Stimulated activated CD8-positive, alpha-beta memory T cell treated with anti-CD3 and anti-CD28 coated beads, Interleukin-15, amount 100 ng/mL, for 24 hours (primary cell): ENCODE measurements at regions not wholly inside any gene's neighbourhood (a gene's known extent, or its start where the extent isn't known, plus 50 kb on each side); places are given as distances from the start of the nearest gene placed in this dataset.

Experiments used
- DNase-seq: peaks from one replicate; pipeline ENCODE4 v3.0.0-alpha.2; 2020; ENCODE audit warnings: low read depth

DNA sequence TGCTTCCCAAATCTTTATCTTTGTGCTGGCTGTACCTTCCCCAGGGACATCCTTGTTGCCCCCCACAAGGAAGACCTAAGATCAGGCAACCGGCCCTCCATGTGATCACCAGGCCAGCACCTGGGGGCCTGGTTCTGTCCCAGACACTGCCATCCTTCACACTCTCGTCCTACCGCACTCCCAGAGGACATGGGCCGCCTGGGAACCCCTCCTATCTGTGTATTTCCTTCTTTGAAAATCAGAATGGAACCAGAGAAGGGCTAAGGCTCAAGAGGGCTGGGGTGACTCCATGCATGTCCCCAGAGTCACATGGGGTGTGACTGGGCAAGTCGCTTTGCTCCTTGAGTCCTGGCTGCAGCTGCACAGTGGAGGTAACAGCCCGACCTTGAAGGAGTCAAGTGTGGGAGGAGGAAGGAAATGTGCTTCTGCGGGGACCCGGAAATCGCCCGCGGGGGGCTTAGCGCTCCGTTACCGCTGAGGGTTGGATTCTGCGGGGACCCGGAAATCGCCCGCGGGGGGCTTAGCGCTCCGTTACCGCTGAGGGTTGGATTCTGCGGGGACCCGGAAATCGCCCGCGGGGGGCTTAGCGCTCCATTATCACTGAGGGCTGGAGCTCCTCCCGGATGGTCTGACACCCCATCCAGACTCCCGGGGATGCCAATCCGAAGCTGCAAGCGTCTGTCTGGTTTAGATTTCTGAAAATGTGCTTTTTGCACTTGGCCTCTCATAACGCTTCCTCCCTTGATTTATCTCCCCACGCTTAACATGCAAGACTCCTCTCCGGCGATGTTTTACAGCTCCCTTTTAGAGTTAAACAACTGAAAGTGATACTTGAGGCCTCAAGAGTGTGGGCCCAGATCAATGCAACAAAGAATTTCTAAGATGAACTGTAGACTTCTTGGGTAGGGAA lies 278.9 kb downstream of the NPHP4 start:
- DNase-seq, result no peak

DNA sequence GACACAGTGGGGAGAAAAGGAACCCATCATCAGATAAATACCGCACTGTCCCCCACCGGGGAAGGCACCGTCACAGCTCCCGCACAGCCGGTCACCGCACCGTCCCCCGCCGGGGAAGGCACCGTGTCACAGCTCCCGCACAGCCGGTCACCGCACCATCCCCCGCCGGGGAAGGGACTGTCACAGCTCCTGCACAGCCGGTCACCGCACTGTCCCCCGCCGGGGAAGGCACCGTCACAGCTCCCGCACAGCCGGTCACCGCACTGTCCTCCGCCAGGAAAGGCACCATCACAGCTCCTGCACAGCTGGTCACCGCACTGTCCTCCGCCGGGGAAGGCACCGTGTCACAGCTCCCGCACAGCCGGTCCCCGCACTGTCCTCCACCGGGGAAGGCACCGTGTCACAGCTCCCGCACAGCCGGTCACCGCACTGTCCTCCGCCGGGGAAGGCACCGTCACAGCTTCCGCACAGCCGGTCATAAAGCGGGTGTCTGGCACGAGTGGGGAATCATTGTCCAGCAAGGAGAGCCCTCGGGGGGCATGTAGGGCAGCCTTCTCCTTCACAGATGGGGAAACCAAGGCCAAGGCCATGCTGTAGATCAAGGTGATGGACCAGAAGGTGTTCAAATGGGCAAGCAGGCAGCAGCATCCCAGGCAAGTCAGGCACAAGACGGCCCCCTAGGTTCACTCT lies 280.1 kb downstream of the NPHP4 start:
- DNase-seq, result no peak

- no peak for DNase-seq
Measured at GRCh38 chr1:5711079-5711478, 281.1 kb downstream of the NPHP4 start.

DNA sequence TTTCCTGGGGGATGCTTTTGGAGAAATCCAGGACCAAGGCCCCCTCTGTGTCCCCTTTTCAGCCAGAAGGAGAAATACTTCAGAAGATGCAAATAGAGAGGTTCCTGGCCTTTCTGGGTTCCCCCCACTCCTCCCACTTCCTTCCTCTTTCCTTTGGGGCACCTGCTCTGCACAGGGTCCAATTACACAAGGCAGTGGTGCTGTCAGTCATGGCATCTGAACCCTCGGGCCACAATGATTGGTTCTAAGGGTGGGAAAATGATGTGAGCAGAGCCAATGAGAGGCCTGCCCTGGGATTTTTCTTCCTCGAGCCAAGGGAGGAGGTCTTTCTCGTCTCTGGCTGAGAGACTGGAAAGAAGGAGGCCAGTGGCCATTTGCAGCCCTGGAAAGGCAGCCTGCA lies 282.2 kb downstream of the NPHP4 start:
- DNase-seq, result no peak

DNA sequence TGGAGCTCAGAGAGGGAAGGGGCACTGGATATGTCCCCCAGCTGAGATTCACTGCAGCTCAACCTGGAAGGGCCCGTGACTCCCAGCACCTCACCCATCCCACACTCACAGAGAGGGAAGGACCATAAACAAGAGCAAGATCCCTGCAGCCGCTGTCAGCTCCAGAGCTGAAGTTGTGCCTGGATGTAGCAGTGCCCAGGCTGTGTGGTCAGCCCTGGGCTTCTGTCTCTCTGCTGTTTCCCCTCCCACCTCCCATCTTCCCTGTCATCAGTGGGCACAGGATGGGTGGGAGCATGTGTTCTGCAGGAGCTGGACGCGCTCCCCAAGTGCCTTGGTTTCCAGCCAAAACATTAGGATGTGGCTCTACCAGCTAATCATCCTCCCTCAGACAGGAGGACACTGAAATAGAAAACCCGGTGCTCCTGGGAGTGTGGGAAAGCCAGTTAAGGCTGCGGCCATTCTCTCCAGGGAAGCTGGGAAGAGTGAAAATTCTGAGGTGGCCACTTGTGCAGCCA lies 282.7 kb downstream of the NPHP4 start:
- DNase-seq, result no peak

GRCh38 chr1:5708346-5709245 lies 283.6 kb downstream of the NPHP4 start:
- DNase-seq, result no peak

DNA sequence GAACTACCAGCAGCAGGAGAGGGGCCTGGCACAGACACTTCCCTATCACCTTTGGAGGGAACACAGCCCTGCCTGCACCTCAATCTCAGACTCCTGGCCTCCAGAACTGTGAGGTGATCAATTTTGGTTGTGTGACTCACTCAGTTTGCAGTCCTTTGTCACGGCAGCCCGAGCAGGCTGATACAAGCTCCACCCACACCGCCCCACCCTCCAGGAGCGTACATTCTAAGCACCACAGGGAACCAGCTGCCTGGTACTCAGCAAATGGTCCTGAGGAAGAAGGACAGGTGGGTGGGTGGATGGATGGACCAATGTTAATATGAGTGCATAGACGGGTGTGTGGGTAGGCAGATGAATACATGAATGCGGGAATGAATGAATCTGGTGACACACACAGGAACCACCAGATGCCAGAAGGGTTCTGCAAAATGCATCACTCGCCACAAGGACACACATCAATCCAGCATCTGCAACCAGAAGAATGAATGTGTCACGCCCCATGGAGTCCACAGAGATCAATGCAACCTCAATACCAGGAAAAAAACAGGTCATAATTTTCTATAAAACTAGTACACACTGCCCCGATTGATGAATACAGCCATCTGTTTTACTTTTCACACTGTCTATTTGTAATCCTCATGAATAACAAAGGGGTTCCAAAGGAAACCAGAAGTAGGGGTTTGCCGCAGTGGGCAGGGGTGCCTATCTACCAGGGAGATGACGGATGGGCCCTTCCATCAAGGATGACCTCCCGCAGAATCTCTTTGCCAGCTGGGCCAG lies 284.5 kb downstream of the NPHP4 start:
- DNase-seq, result no peak

GRCh38 chr1:5706239-5706638 lies 286.0 kb downstream of the NPHP4 start:
- DNase-seq, result no peak

DNA sequence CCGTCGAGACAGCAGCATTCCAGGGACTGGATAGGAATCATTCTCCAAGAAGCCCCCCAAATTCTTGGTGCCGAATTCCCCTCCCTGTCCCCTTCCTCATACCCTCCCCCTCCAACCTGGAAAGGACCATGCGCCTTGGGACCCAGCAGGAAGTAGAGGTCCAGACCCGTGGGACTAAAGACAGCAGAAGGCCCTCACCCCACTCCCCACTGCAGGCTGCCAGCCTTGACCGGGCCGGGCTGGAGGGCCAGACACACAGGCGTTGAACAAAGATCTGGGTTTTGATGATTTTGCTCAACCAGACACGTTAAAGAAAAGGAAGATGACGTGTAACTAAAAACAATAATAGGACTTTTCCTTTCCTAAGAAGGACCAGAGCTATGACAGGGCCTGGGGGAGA lies 286.5 kb downstream of the NPHP4 start:
- DNase-seq, result no peak

- no peak for DNase-seq
Measured at GRCh38 chr1:5704561-5705514, 287.4 kb downstream of the NPHP4 start.

- DNase-seq, result no peak
Measured at GRCh38 chr1:5701642-5702041, 290.6 kb downstream of the NPHP4 start.

- DNase-seq, result no peak
Measured at GRCh38 chr1:5693568-5693967, 298.7 kb downstream of the NPHP4 start.

DNA sequence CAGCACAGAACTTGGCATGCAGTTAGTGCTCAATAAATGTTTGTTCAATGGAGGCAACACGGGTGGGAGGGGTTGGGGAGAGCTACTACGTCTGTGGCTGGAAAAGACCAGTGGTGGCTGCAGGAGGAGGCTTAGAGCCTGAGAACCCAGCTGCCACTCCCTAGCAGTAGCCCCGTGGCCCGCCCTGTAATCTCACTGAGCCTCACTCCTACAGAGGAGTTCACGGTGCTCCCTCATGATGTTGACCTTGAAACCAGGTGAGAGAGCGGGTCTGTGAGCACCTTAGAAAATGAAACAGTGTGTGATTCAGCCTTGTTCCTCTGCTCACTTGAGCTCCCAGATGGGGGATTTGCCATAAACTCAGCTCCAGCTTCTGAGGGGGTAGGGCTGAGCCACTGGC lies 299.6 kb downstream of the NPHP4 start:
- DNase-seq, result no peak

DNA sequence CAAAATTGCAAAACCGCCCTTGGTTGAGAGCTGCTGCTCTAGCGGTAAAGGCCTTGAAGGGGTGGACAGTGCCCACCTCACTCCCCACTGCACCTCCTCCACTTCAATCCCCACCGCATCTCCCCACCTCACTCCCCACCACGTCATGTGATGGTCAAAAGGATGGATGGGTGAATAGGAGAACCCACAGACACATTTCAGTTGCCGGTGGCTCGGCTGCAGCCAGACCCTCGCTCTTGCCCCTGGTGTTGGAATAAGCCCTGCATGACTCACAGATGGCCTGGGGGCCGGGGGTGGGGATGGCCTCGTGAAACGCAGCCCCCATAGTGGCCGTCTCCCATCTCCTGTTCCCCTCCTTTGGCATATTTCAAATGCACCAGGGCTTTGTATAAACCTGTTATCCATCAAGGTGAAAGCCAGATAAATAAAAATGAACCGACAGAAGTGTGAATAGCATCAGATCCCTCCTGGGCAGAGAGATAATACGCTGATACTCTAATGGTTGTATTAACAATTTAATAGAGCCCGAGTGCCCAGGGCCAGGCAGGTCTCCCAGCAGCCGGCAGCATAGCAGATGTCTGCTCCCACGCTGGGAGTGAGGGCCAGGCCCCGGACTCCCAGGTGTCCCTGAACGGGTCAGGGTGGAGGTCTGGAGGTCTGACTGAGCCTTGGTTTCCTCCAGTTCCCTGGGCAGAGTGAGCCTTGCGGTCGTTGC lies 300.3 kb downstream of the NPHP4 start:
- no peak for DNase-seq

DNA sequence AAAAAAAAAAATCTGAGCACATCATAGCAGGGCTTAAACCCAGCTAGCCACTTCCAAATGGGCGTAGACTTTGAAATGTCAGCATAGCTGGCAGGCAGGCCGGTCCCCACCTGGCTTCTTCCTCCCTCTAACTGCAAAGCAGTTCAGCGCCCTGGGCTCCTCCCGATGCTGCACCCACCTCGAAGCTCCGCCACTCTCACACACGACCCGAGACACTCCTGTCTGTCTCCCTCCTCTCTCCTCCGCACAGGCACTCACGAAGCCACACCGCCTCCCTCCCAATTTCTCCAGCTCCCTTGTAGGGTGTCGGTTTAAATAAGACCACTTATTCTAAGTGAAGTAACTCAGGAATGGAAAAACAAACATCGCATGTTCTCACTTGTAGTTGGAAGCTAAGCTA lies 301.3 kb downstream of the NPHP4 start:
- DNase-seq, result no peak

GRCh38 chr1:5690291-5690690 lies 301.9 kb downstream of the NPHP4 start:
- no peak for DNase-seq

DNA sequence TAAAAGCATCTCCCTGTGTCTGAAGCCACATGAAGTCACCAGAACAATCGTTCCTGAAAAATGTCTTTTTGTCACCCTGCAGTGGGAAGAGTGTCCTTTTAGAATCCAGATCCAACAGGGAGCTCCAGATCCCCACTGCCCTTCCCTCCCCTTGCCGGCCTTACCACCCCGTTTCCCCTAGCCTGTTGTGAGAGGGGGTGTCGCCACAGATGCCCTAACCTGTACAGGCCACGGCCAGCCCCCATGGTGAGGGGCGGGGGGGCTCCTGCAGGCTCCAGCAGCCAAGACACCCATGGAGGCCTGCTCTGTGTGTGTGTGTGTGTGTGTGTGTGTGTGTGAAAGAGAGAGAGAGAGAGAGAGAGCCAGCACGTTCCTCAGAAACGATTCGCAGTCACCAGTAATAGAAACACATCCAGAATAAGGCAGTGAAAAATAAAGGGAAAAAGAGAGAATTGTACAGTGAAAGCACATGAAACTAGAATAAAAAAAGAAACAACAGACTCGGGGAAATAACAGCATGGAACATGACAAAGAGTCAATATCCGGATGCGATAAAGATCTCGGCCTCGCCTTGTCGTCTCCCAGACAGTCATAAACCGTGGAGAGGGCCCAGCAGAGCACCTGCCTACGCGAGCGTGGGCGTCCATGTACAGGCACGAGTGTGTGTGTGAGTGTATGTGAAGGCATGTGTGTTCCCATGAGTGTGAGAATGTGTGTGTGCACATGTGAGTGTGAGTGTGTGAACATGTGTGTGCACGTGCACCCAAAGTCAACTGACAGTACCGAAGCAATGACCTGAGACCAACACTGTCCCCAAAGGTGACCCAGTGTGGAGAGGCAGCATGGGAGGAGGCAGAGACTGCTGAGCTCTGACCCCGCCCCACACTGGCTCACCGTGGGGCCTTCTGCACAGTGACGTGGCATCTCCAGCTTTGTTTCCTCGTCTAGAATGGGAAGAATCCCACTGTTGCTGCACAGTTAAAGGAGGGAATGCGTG lies 303.8 kb downstream of the NPHP4 start:
- no peak for DNase-seq
